ENCODE measurements at regions not wholly inside any gene's neighbourhood (a gene's known extent, or its start where the extent isn't known, plus 50 kb on each side); places are given as distances from the start of the nearest gene placed in this dataset.

DNA sequence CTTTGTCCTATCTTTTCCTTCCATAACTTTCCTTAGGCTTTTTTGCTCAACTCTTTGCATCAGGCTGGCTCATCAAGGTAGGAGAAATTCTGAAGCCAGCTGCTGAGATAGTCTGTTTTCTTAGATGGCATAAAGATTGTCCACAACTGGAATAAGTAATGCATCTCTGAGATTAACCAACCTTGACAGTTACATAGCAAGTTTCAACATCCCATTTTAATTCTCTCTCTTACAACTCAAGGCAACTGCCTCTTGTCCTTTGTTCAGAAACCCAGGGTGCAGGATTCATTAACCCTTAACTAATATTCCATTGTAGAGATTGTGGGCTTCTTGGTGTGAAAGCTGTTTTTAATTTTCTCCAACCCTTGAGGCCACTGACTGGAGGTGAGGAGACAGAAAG is 239.2 kb downstream of the LACC1 start:
- ChIA-PET CTCF (interaction anchor here (0.8 kb wide), 1 partner anchor 79 kb away, joined by 3 read pairs; no protein-coding TSS in a partner anchor), RAD21 (ENCODE audit: unreplicated experiment) (no interaction called here), POLR2A (no interaction called here), SMC1A (ENCODE audit: uncharacterized antibody, unreplicated experiment) (no interaction called here)
- H3K79me2 ChIP-seq (ENCODE audit: control insufficient read depth, insufficient read depth, low read length) = no peaks in the 10 kb centered on the region
- H3K27ac ChIP-seq (ENCODE audit: control insufficient read depth, insufficient read depth) = no peak overlapping the region
- in situ Hi-C loops (cut with MboI) (no loop called here), intact Hi-C loops (cut with micrococcal nuclease; ENCODE audit: unreplicated experiment) (no loop called here)
- H3K9me3 ChIP-seq (replicated peaks; ENCODE audit: control insufficient read depth, insufficient read depth, low read length) = peaks cover 4% of the 10 kb centered on the region; the same call in 2 of the 3 replicates
- no TSS peak for BruUV-seq (replicated peaks)
- no peak overlapping the region for H3K4me2 ChIP-seq (ENCODE audit: control insufficient read depth, insufficient read depth)
- H3K4me1 ChIP-seq (ENCODE audit: control insufficient read depth, insufficient read depth, low read length) = no peaks in the 10 kb centered on the region
- no peak overlapping the region for H3K4me3 ChIP-seq
- FAIRE-seq (no peak), ATAC-seq (no peak), DNase-seq (ENCODE audit: low read depth, low spot score) (no peak)
- no peak for TF ChIP-seq ZNF592 (IDR thresholded peaks at IDR 0.05)
- TF ChIP-seq POLR2AphosphoS2 (IDR thresholded peaks at IDR 0.05; ENCODE audit: low read depth, low read length) = no peak
- no peak for TF ChIP-seq TCF7 (IDR thresholded peaks at IDR 0.05; ENCODE audit: borderline replicate concordance)
- no peak for TF ChIP-seq ZNF207 (IDR thresholded peaks at IDR 0.05; ENCODE audit: borderline replicate concordance)
- no peak for TF ChIP-seq POLR2AphosphoS5 (IDR thresholded peaks at IDR 0.05; ENCODE audit: low read length)
- TF ChIP-seq FOXM1 (IDR thresholded peaks at IDR 0.05; ENCODE audit: low read depth, low read length) = no peak
- TF ChIP-seq ETV6 (conservative IDR thresholded peaks at IDR 0.05 in 1 of 2, IDR thresholded peaks at IDR 0.05 in 1 of 2; ENCODE audit: borderline replicate concordance in 1 of 2, low read depth in 1 of 2) = no peak
- no peak for TF ChIP-seq MTA2 (IDR thresholded peaks at IDR 0.05; ENCODE audit: low read depth)
- no peak for TF ChIP-seq FOXK2 (IDR thresholded peaks at IDR 0.05)
- no peak for TF ChIP-seq SREBF2 (IDR thresholded peaks at IDR 0.05; ENCODE audit: low read length)
- TF ChIP-seq SPI1 (IDR thresholded peaks at IDR 0.05; ENCODE audit: borderline replicate concordance, insufficient read depth, low read depth, low read length) = no peak
- TF ChIP-seq MYC (IDR thresholded peaks at IDR 0.05; ENCODE audit: insufficient read depth, insufficient read length, insufficient replicate concordance, low read length, severe bottlenecking) = no peak
- TF ChIP-seq CBX3 (IDR thresholded peaks at IDR 0.05; ENCODE audit: borderline replicate concordance, low read depth) = no peak
- TF ChIP-seq EZH2 (IDR thresholded peaks at IDR 0.05; ENCODE audit: borderline replicate concordance, control insufficient read depth, low read depth, low read length) = no peak
- no peak for TF ChIP-seq KDM1A (IDR thresholded peaks at IDR 0.05; ENCODE audit: borderline replicate concordance)
- no peak for TF ChIP-seq POLR2A (IDR thresholded peaks at IDR 0.05; ENCODE audit: low read depth, low read length)
- TF ChIP-seq SREBF1 (IDR thresholded peaks at IDR 0.05; ENCODE audit: low read length) = no peak
- no peak for TF ChIP-seq JUND (IDR thresholded peaks at IDR 0.05; ENCODE audit: low read depth, low read length)
- H2AFZ ChIP-seq (ENCODE audit: control insufficient read depth, low read depth, low read length) = no peak overlapping the region
- H4K20me1 ChIP-seq (ENCODE audit: control insufficient read depth, insufficient read depth) = no peaks in the 10 kb centered on the region
- H3K36me3 ChIP-seq (ENCODE audit: control insufficient read depth in 2 of 2, insufficient read depth in 2 of 2, low read length in 1 of 2) = no peaks in the 10 kb centered on the region
- H3K27me3 ChIP-seq (replicated peaks in 1 of 2; ENCODE audit: control insufficient read depth in 2 of 2, insufficient read depth in 2 of 2, low read length in 1 of 2) = 0 out of 4 replicates have a peak, but pooled peaks cover 0 to 2% of the 10 kb centered on the region in 2 experiments
- no peak overlapping the region for H3K9ac ChIP-seq (ENCODE audit: control insufficient read depth, insufficient read depth, low read length)

All from GM12878 (cell line).